ENCODE measurements at regions not wholly inside any gene's neighbourhood (a gene's known extent, or its start where the extent isn't known, plus 50 kb on each side); places are given as distances from the start of the nearest gene placed in this dataset.

DNA sequence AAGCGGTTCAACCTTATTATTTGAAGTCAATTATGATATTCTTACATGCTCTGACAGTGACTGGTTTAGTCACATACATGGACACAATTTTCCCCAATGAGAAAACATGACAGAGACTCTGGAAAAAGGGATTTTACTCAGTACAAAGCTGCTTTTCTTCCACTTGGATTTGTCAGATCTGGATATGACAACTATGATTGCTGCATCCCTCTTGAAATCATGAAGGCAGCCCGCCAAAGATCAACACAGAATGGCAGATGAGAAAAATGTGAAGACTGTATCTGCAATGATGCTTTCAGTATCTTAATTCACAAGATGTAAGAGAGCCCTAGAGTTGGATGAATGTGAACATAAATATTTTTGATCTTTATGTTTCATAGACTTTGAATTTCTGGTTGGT is 439.6 kb downstream of the CDH8 start:
- H3K27me3 ChIP-seq (ENCODE audit: low read length), result no peaks in the 10 kb centered on the region
- ChIA-PET CTCF (no interaction called here), POLR2A (ENCODE audit: unreplicated experiment) (no interaction called here)
- no peaks in the 10 kb centered on the region for H4K20me1 ChIP-seq (ENCODE audit: low read length)
- no peak overlapping the region for H3K4me2 ChIP-seq (ENCODE audit: low read length)
- H3K4me1 ChIP-seq (ENCODE audit: insufficient read depth, low read length), result no peaks in the 10 kb centered on the region
- no peaks in the 10 kb centered on the region for H3K79me2 ChIP-seq (ENCODE audit: low read length)
- H3K9me2 ChIP-seq (replicated peaks; ENCODE audit: low read length), result no peaks in the 10 kb centered on the region
- H3K36me3 ChIP-seq (ENCODE audit: low read depth, low read length), result no peaks in the 10 kb centered on the region
- no peak overlapping the region for H3K9ac ChIP-seq (ENCODE audit: low read length)
- no peak overlapping the region for H2AFZ ChIP-seq (ENCODE audit: low read length)
- no peak overlapping the region for H3K4me3 ChIP-seq (ENCODE audit: low read length)
- no peaks in the 10 kb centered on the region for H3F3A ChIP-seq (ENCODE audit: low read length, unreplicated experiment)
- no peaks in the 10 kb centered on the region for H3K9me3 ChIP-seq (ENCODE audit: low read length)
- DNase-seq (no peak), ATAC-seq (no peak)
- no TSS peak for BruUV-seq (replicated peaks)
- intact Hi-C loops (cut with micrococcal nuclease), result no loop called here
- TF ChIP-seq EZH2 (IDR thresholded peaks at IDR 0.05; ENCODE audit: low read length, unreplicated experiment) (no peak), EZH2phosphoT487 (IDR thresholded peaks at IDR 0.05; ENCODE audit: borderline replicate concordance, low read length) (no peak)
- TF ChIP-seq, protein P1, sequence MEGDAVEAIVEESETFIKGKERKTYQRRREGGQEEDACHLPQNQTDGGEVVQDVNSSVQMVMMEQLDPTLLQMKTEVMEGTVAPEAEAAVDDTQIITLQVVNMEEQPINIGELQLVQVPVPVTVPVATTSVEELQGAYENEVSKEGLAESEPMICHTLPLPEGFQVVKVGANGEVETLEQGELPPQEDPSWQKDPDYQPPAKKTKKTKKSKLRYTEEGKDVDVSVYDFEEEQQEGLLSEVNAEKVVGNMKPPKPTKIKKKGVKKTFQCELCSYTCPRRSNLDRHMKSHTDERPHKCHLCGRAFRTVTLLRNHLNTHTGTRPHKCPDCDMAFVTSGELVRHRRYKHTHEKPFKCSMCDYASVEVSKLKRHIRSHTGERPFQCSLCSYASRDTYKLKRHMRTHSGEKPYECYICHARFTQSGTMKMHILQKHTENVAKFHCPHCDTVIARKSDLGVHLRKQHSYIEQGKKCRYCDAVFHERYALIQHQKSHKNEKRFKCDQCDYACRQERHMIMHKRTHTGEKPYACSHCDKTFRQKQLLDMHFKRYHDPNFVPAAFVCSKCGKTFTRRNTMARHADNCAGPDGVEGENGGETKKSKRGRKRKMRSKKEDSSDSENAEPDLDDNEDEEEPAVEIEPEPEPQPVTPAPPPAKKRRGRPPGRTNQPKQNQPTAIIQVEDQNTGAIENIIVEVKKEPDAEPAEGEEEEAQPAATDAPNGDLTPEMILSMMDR (conservative IDR thresholded peaks at IDR 0.05; ENCODE audit: low read depth, low read length), result no peak
- no peak overlapping the region for H3K27ac ChIP-seq (ENCODE audit: low read length)

DNA sequence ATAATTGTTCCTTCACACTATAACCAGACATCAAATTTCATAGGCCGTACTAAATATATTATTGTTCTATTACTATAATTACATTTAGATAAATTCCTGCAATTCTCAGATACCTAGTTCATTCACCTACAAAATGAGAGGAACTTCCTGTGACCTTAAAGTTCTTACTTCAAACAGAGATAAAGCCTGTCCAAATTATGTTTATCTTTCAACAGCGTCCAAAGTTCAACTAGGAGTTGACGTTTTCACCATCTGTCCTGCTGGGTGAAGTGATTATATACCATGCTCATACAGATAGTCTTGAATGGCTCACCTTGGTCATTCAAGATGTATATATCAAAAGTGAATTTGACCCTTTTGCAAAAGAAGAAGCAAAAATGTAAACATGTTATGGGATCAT is 440.6 kb downstream of the CDH8 start:
- intact Hi-C loops (cut with micrococcal nuclease), result no loop called here
- H3K9me3 ChIP-seq (ENCODE audit: low read length), result no peaks in the 10 kb centered on the region
- no peaks in the 10 kb centered on the region for H3K27me3 ChIP-seq (ENCODE audit: low read length)
- no peak for ATAC-seq
- no peaks in the 10 kb centered on the region for H3K4me1 ChIP-seq (ENCODE audit: insufficient read depth, low read length)
- H3K9me2 ChIP-seq (replicated peaks; ENCODE audit: low read length), result no peaks in the 10 kb centered on the region
- H3K36me3 ChIP-seq (ENCODE audit: low read depth, low read length), result no peaks in the 10 kb centered on the region
- no peaks in the 10 kb centered on the region for H3F3A ChIP-seq (ENCODE audit: low read length, unreplicated experiment)
- no peak overlapping the region for H2AFZ ChIP-seq (ENCODE audit: low read length)
- no peak overlapping the region for H3K4me2 ChIP-seq (ENCODE audit: low read length)
- DNase-seq, result no peak
- no peak overlapping the region for H3K4me3 ChIP-seq (ENCODE audit: low read length)
- BruUV-seq (replicated peaks), result no TSS peak
- H4K20me1 ChIP-seq (ENCODE audit: low read length), result no peaks in the 10 kb centered on the region
- H3K9ac ChIP-seq (ENCODE audit: low read length), result no peak overlapping the region
- ChIA-PET CTCF (no interaction called here), POLR2A (ENCODE audit: unreplicated experiment) (no interaction called here)
- no peak for TF ChIP-seq EZH2phosphoT487 (IDR thresholded peaks at IDR 0.05; ENCODE audit: borderline replicate concordance, low read length)
- TF ChIP-seq EZH2 (IDR thresholded peaks at IDR 0.05; ENCODE audit: low read length, unreplicated experiment), result no peak
- TF ChIP-seq, protein P1 (conservative IDR thresholded peaks at IDR 0.05; ENCODE audit: low read depth, low read length), result no peak
- no peak overlapping the region for H3K27ac ChIP-seq (ENCODE audit: low read length)
- H3K79me2 ChIP-seq (ENCODE audit: low read length), result no peaks in the 10 kb centered on the region

DNA sequence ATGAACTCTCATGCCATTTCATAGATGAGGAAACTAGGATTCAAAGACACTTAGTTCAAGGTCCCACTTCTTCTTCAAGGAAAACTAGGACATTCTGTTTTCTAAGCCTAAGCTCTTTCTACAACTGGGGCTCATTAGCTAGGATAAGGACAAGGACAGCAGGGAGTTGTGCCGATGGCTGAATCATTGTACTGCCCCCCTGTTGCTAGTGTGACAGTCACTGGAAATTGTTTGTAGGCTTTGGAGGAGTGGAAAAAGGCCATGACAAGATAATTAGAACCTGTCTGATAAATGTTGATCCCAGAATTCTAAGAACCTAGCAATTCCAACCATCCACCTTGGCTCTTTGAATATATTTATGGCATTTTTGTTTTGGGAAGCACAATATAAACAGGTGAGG is 445.7 kb downstream of the CDH8 start:
- Histone ChIP-seq H3K4me1 (ENCODE audit: insufficient read depth, low read length) (no peaks in the 10 kb centered on the region), H3F3A (ENCODE audit: low read length, unreplicated experiment) (no peaks in the 10 kb centered on the region), H3K27me3 (ENCODE audit: low read length) (no peaks in the 10 kb centered on the region), H3K9me3 (ENCODE audit: low read length) (no peaks in the 10 kb centered on the region), H4K20me1 (ENCODE audit: low read length) (no peaks in the 10 kb centered on the region), H3K9ac (ENCODE audit: low read length) (no peak overlapping the region), H3K4me2 (ENCODE audit: low read length) (no peak overlapping the region), H3K9me2 (replicated peaks; ENCODE audit: low read length) (no peaks in the 10 kb centered on the region), H3K79me2 (ENCODE audit: low read length) (no peaks in the 10 kb centered on the region), H2AFZ (ENCODE audit: low read length) (no peak overlapping the region), H3K4me3 (ENCODE audit: low read length) (no peak overlapping the region), H3K36me3 (ENCODE audit: low read depth, low read length) (no peaks in the 10 kb centered on the region), H3K27ac (ENCODE audit: low read length) (no peak overlapping the region)
- ATAC-seq (no peak), DNase-seq (no peak)
- intact Hi-C loops (cut with micrococcal nuclease), result no loop called here
- BruUV-seq (replicated peaks), result no TSS peak
- ChIA-PET CTCF (no interaction called here), POLR2A (ENCODE audit: unreplicated experiment) (no interaction called here)
- TF ChIP-seq, protein P1 (conservative IDR thresholded peaks at IDR 0.05; ENCODE audit: low read depth, low read length), result no peak
- no peak for TF ChIP-seq EZH2phosphoT487 (IDR thresholded peaks at IDR 0.05; ENCODE audit: borderline replicate concordance, low read length)

Measured in PC-3 (cell line).